Activated CD4-positive, CD25-positive, alpha-beta regulatory T cell (primary cell): ENCODE measurements at regions not wholly inside any gene's neighbourhood (a gene's known extent, or its start where the extent isn't known, plus 50 kb on each side); places are given as distances from the start of the nearest gene placed in this dataset.

ENCODE experiments used
- DNase-seq, 4 experiments: peaks; one replicate each; lab custom pipeline; 2025; lab: John Stamatoyannopoulos, UW

DNA sequence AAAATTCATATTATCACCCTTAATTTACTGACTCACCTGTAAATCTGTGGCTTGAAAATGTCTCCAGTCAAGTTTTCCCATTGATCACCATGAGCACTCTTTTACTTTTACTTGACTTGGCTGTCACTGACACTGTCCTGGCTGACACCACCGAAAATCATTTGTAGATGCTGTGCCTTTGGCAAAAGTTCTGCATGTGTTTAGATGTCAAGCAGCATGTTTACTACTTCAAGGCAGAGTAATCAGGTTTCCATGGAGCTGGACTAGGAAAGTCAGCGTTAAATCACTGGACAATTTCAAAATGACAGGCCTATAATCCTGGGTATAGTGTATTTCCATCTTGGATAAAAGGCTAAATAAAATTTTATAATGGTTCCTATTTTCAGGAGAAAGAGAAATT is 1530.6 kb upstream of the CDH6 start:
- no peak for DNase-seq

DNA sequence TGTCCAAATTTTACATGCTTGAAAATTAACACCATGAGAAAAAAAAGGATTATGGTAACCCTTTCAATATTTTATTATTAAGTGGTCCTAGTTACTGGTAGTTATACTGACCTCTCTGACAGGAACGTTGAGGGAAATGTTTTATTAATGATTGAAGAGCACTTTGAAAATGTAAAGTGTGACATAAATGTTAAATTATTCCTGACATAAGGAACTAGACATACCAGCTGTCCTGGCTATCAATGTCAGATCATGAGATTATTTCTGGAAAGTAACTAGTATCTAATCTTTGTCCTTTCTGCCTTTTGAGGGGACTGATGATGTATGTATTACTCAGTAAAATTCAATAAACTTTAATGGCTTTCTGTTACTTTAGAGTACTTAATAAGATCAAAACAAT is 1538.5 kb upstream of the CDH6 start:
- no peak for DNase-seq

GRCh38 chr5:29649321-29649720 is 1544.2 kb upstream of the CDH6 start:
- no peak for DNase-seq

DNA sequence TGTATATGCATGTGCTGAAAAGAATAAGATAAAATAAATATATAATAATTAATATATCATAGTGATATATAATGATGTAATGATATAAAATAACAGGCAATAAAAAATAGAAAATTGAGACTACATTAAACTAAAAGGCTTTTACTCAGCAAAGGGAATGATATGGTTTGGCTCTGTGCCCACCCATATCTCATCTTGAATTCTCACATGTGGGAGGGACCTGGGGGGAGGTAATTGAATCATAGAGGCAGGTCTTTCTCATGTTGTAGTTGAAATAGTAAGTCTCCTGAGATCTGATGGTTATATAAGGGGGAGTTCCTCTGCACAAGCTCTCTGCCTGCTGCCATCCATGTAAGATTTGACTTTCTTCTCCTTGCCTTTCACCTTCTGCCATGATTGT is 1550.9 kb upstream of the CDH6 start:
- no peak for DNase-seq

- no peak for DNase-seq
Measured at GRCh38 chr5:29614206-29614605, 1579.3 kb upstream of the CDH6 start.

GRCh38 chr5:29588236-29588635 is 1605.2 kb upstream of the CDH6 start:
- no peak for DNase-seq

GRCh38 chr5:29587832-29588231 is 1605.7 kb upstream of the CDH6 start:
- DNase-seq, result no peak

- no peak for DNase-seq
Measured at GRCh38 chr5:29568028-29568427, 1625.5 kb upstream of the CDH6 start.

DNA sequence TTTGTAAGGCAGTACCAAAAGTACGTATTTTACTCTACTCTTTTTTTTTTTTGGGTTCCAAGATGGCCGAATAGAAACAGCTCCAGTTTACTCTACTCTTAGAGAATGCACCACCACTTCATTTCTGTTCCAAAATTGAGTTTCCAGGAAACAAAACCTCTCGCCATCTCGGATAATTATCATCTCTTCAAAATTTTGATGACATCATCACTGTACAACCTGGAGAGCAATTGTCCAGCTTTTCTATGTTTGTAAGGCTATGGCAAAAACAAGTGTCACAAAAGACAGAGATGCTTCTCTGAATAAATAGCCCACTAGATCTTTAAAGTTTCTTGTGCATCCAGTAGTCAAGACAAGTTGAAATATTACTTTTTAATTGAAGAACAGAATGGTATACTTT is 1631.9 kb upstream of the CDH6 start:
- DNase-seq, result no peak

DNA sequence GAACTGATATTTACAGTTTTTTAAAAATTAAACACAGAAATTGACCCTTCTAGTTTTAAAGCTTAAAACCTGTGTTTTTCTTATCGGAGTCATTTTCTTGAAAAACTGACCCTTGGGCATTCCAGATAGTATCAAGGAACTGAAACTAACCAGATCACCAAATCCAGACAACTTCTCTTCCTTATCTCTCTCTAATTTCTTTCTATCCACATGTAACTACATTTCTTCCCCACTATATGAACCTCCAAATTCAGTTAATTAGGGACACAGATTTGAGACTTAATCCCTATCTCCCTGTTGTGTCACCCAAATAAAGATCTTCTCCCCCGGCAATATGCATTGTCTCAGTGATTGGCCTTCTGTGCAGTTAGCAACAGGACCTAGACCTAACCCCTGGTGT is 1643.0 kb upstream of the CDH6 start:
- DNase-seq, result no peak

- no peak for DNase-seq
Measured at GRCh38 chr5:29548262-29548661, 1645.2 kb upstream of the CDH6 start.

DNA sequence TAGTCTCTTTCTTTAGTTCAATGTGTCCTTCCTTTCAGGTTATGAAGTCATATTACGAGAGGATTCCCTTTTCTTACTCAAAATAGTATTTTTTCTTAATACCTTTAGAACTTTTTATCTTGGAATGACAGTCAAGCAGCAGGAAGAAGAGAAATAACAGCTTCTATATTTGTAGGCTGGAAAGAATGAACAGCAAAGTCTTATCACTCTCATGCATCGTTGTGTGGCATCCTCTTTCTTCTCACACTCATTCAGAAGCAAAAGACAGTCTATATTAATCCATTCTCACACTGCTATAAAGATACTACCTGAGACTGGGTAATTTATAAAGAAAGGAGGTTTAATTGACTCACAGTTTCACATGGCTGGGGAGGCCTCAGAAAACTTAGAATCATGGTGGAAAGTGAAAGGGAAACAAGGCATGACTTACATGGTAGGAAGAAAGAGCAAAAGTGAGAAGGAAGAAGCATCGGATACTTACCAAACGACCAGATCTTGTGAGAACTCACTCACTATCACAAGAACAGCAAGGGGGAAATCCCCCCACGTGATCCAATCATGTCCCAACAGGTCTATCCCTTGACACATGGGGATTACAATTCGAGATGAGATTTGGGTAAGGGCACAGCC is 1646.1 kb upstream of the CDH6 start:
- DNase-seq, result no peak

DNA sequence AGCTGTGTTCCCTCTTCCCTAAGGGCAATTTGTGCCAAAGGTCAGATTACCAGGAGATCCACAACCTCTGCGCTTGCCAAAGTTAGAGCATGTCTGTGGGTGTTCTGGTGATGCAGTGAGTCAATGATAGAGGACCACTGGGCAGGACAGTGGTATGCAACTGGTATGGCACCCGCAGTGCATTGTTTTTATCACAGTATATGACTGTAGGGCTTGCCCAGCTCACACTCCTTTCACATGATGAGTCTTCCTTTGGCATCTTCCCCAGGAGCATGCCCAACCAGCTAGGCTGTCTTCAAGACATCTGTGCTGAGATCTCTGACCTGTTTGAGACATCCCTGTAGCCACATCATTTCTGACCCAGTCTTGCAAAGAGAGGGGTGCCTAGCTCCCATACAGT is 1650.0 kb upstream of the CDH6 start:
- DNase-seq, result no peak

- DNase-seq, result no peak
Measured at GRCh38 chr5:29524227-29524626, 1669.3 kb upstream of the CDH6 start.

DNA sequence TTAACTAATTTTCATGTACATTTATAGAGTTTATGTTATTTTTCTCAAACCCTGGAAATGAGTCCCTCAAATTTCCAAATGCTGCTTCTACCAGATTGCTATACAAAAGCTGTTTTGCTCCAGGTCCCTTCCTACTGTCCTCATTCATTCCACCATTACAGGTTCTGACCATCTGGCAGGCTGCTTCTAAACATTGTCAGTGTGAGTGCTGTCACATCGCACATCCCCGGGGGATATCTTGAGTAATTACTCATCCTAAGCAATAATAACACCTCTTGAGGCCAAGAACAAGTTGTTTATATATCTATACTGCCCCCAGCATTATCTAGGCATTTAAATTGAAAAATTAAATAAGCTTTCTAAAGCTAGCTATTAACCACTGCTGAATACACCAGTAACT is 1675.3 kb upstream of the CDH6 start:
- DNase-seq, result no peak

DNA sequence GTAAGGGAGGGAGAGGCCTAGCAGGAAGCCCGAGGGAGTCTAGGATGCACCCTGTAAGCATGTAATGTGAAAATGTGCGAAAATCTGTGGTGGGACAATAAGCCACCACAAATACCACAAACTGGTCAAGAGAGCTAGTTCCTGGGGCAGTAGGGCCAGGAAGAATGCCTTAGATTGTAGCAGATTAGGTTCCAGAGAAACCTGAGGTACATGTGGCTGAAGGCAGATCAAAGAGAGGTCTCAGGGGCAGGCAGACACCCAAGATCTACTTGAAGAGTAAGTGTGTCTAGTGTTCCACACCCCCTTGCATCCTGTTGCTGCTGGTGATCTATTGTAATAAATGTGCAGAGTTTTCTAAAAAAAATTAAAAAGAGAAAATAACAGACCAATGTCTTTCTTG is 1677.3 kb upstream of the CDH6 start:
- no peak for DNase-seq

- DNase-seq, result no peak
Measured at GRCh38 chr5:29508131-29508530, 1685.4 kb upstream of the CDH6 start.

DNA sequence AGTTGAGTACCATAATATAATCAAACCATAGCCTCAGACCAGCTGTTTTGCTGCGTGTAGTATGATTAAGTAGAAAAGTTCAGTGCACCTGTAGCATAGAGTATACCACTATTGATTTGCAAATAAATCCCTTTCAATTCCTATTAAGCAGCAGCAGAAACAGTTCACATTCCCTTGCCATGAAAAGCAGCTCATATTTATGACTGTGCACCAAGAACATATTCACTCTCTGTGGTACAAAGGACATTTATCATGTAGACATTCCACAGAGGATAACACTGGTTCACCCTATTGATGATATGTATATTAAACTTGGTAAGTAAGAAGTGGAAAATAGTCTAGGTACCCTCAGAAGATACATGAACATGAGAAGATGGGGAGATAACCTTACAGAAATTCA is 1689.1 kb upstream of the CDH6 start:
- no peak for DNase-seq

- DNase-seq, result no peak
Measured at GRCh38 chr5:29498860-29499259, 1694.6 kb upstream of the CDH6 start.

- DNase-seq, result no peak
Measured at GRCh38 chr5:29498412-29498811, 1695.1 kb upstream of the CDH6 start.

- no peak for DNase-seq
Measured at GRCh38 chr5:29485333-29485732, 1708.2 kb upstream of the CDH6 start.

DNA sequence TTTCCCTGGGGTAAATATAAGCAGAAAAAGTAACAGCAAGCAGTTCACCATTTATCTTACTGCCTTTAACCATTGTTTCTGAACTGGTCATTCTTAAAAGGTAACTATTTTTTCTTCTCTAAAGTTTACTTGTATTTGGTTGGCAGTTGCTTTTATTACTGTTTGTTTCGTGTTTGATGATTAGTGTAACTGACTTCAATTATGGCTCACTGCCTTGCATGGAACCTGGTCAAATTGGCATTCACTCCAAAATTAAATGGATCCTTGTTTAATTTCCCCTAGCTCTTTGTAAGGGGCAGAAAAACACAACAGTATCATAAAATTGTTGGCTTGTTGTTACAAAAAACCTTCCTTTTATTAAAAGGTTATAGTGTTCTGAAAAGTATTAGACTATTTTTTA is 1723.9 kb upstream of the CDH6 start:
- DNase-seq, result no peak

DNA sequence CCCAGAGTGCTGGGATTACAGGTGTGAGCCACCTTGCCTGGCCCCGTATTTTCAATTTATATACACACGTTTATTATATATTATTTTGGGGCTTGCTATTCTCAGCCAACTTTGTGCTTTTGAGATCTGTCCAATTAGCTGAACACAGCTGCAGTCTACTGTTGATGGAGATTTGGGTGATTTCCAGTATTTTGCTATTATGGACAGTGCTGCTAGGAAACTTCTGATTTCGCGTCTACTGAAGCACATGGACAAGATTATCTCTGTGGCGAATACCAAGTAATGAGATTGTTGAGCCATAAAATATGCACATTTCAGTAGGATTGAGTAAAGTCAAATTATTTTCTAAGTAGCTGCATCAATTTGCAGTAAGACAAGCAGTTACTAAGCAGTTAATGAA is 1731.2 kb upstream of the CDH6 start:
- no peak for DNase-seq

GRCh38 chr5:29460971-29461559 is 1732.4 kb upstream of the CDH6 start:
- DNase-seq, result no peak
